GM23338 (cell line): ENCODE measurements at regions not wholly inside any gene's neighbourhood (a gene's known extent, or its start where the extent isn't known, plus 50 kb on each side); places are given as distances from the start of the nearest gene placed in this dataset.

Source experiments
- ATAC-seq: fragments of 200-7000 bp; cut with Tn5 transposase; 3 replicates; pipeline ENCODE4 v1.9.1; 2020
- DNase-seq: peaks from one replicate; pipeline ENCODE4 v3.0.0-alpha.2; 2015; ENCODE audit warnings: low spot score
- H2AFZ ChIP-seq: fragments of 200-600 bp; sonication (generic); 2 replicates; pipeline ENCODE4 v1.8.0; 2016; ENCODE audit warnings: antibody characterized with exemption, mild to moderate bottlenecking, moderate library complexity
- H3F3A ChIP-seq: fragments of 200-600 bp; sonication (generic); replicated peaks from 2 replicates; pipeline ENCODE4 v1.8.0; 2017; ENCODE audit warnings: antibody characterized with exemption, mixed run types, low read depth
- H3K27ac ChIP-seq: fragments of 200-600 bp; sonication (generic); 2 replicates; pipeline ENCODE4 v1.6.1; 2016; ENCODE audit warnings: low read depth
- H3K27me3 ChIP-seq: fragments of 200-600 bp; sonication (generic); 2 replicates; pipeline ENCODE4 v1.8.0; 2016; ENCODE audit warnings: mild to moderate bottlenecking, mixed run types, moderate library complexity; ENCODE audit not compliant: insufficient read depth
- H3K36me3 ChIP-seq: fragments of 200-600 bp; sonication (generic); 2 replicates; pipeline ENCODE4 v1.8.0; 2016; ENCODE audit warnings: mild to moderate bottlenecking; ENCODE audit not compliant: insufficient read depth
- H3K4me1 ChIP-seq: fragments of 200-600 bp; sonication (generic); 2 replicates; pipeline ENCODE4 v1.8.0; 2016; ENCODE audit warnings: mild to moderate bottlenecking, moderate library complexity; ENCODE audit not compliant: insufficient read depth
- H3K4me2 ChIP-seq: fragments of 200-600 bp; sonication (generic); 2 replicates; pipeline ENCODE4 v1.7.1; 2017; ENCODE audit warnings: mixed run types
- H3K4me3 ChIP-seq: fragments of 200-600 bp; sonication (generic); 2 replicates; pipeline ENCODE4 v1.6.1; 2016; ENCODE audit warnings: mixed run types
- H3K79me2 ChIP-seq: fragments of 200-600 bp; sonication (generic); replicated peaks from 2 replicates; pipeline ENCODE4 v1.8.0; 2017; ENCODE audit warnings: mild to moderate bottlenecking; ENCODE audit not compliant: insufficient read depth
- H3K9me2 ChIP-seq: fragments of 200-600 bp; sonication (generic); 2 replicates; pipeline ENCODE4 v1.8.0; 2017; ENCODE audit not compliant: insufficient read depth
- H4K20me1 ChIP-seq: fragments of 200-600 bp; sonication (generic); replicated peaks from 2 replicates; pipeline ENCODE4 v1.8.0; 2017; ENCODE audit warnings: mild to moderate bottlenecking; ENCODE audit not compliant: insufficient read depth
- H3K27ac Mint-ChIP-seq: 2 replicates; pipeline ENCODE4 v1.8.0; 2020; ENCODE audit warnings: inconsistent platforms, mild to moderate bottlenecking, moderate library complexity, mixed read lengths
- H3K27me3 Mint-ChIP-seq: 3 replicates; pipeline ENCODE4 v1.8.0; 2022; ENCODE audit warnings: low read depth, mild to moderate bottlenecking, moderate library complexity, mixed read lengths, inconsistent platforms; ENCODE audit not compliant: insufficient read depth, poor library complexity
- H3K36me3 Mint-ChIP-seq: 3 replicates; pipeline ENCODE4 v1.8.0; 2021; ENCODE audit warnings: low read depth, mild to moderate bottlenecking, inconsistent platforms, moderate library complexity, mixed read lengths
- H3K4me1 Mint-ChIP-seq: 3 replicates; pipeline ENCODE4 v1.8.0; 2020; ENCODE audit warnings: mild to moderate bottlenecking, inconsistent platforms, mixed read lengths
- H3K4me3 Mint-ChIP-seq: 3 replicates; pipeline ENCODE4 v1.8.0; 2021; ENCODE audit warnings: moderate library complexity, mild to moderate bottlenecking, inconsistent platforms, mixed read lengths
- H3K9me3 Mint-ChIP-seq: 3 replicates; pipeline ENCODE4 v1.8.0; 2020; ENCODE audit warnings: moderate library complexity, mild to moderate bottlenecking, inconsistent platforms, mixed read lengths
- CREB1 ChIP-seq: fragments of 250-450 bp; sonication (Bioruptor Pico); IDR thresholded peaks from 2 replicates; pipeline ENCODE4 v1.5.0; 2020; ENCODE audit warnings: low read depth, mild to moderate bottlenecking, moderate library complexity
- CTCF ChIP-seq, 2 experiments: fragments of 200-600 bp in 1 of 2; sonication (generic) in 1 of 2; conservative IDR thresholded peaks; 2 replicates each; pipeline versions ENCODE4 v1.5.1 to v1.6.1; 2016 to 2017; ENCODE audit warnings: antibody characterized with exemption in 2 of 2, low read depth in 2 of 2, mild to moderate bottlenecking in 2 of 2, moderate library complexity in 1 of 2
- ETS1 ChIP-seq: IDR thresholded peaks from 2 replicates; pipeline ENCODE4 v1.6.1; 2016; ENCODE audit warnings: antibody characterized with exemption
- EZH2phosphoT487 ChIP-seq: fragments of 200-600 bp; sonication (generic); IDR thresholded peaks from one replicate; pipeline ENCODE4 v1.8.1; 2018; ENCODE audit warnings: antibody characterized with exemption; ENCODE audit not compliant: unreplicated experiment
- REST ChIP-seq: IDR thresholded peaks from one replicate; pipeline ENCODE4 v1.6.1; 2018; ENCODE audit warnings: antibody characterized with exemption; ENCODE audit not compliant: unreplicated experiment
- STAT1 ChIP-seq: IDR thresholded peaks from one replicate; pipeline ENCODE4 v1.6.1; 2016; ENCODE audit warnings: antibody characterized with exemption; ENCODE audit not compliant: unreplicated experiment
- ZNF462 ChIP-seq: fragments of 250-450 bp; sonication (Bioruptor Pico); IDR thresholded peaks from 2 replicates; pipeline ENCODE4 v1.5.0; 2020; ENCODE audit warnings: mild to moderate bottlenecking, moderate library complexity

- no peak for ATAC-seq
- H3K27me3 Mint-ChIP-seq = no peaks in the 10 kb centered on the region
- H2AFZ ChIP-seq = no peak overlapping the region
- DNase-seq = no peak
- H3K27ac ChIP-seq = no peak overlapping the region
- no peaks in the 10 kb centered on the region; the same call in 2 of the 3 replicates for H3K36me3 Mint-ChIP-seq
- TF ChIP-seq CREB1 (CRISPR knock-in tag) (no peak), CTCF (conservative IDR thresholded peaks at IDR 0.05; ENCODE audit: low read depth in 2 of 2) (no peak), ZNF462 (CRISPR knock-in tag) (no peak), STAT1 (no peak), EZH2phosphoT487 (no peak), REST (no peak), ETS1 (no peak)
- no peak overlapping the region for H3K4me3 Mint-ChIP-seq
- no peak overlapping the region for H3K4me2 ChIP-seq
- H3K4me1 ChIP-seq = no peaks in the 10 kb centered on the region
- no peaks in the 10 kb centered on the region for H3K4me1 Mint-ChIP-seq
- H3K4me3 ChIP-seq = no peak overlapping the region
- peaks cover 6% of the 10 kb centered on the region; the same call in 1 of the 3 replicates for H3K9me3 Mint-ChIP-seq
- H3K27me3 ChIP-seq = no peaks in the 10 kb centered on the region
- H3K27ac Mint-ChIP-seq = no peak overlapping the region
- H3F3A ChIP-seq = no peaks in the 10 kb centered on the region
- H3K79me2 ChIP-seq = no peaks in the 10 kb centered on the region
- peaks cover 6% of the 10 kb centered on the region; the same call in 1 of the 2 replicates for H3K9me2 ChIP-seq
- H4K20me1 ChIP-seq = no peaks in the 10 kb centered on the region
- no peaks in the 10 kb centered on the region for H3K36me3 ChIP-seq
These were observed 265.8 kb upstream of the GRIA1 start for GRCh38 chr5:153224651-153225050.
